Ishikawa (cell line): ENCODE measurements at regions not wholly inside any gene's neighbourhood (a gene's known extent, or its start where the extent isn't known, plus 50 kb on each side); places are given as distances from the start of the nearest gene placed in this dataset.

Experiments
- CEBPB ChIP-seq: IDR thresholded peaks from 2 replicates; pipeline ENCODE4 v1.6.1; 2012
- CREB1 ChIP-seq: IDR thresholded peaks from 2 replicates; pipeline ENCODE4 v1.6.1; 2012; ENCODE audit warnings: low read depth
- EGR1 ChIP-seq: IDR thresholded peaks from 2 replicates; pipeline ENCODE4 v1.6.1; 2012
- EP300 ChIP-seq: IDR thresholded peaks from 2 replicates; pipeline ENCODE4 v1.6.1; 2012; ENCODE audit warnings: borderline replicate concordance
- FOXM1 ChIP-seq: IDR thresholded peaks from 2 replicates; pipeline ENCODE4 v1.6.1; 2012; ENCODE audit warnings: low read depth, borderline replicate concordance
- NFIC ChIP-seq: IDR thresholded peaks from 2 replicates; pipeline ENCODE4 v1.6.1; 2012
- RAD21 ChIP-seq: IDR thresholded peaks from 2 replicates; pipeline ENCODE4 v1.6.1; 2012; ENCODE audit warnings: low read depth
- REST ChIP-seq: IDR thresholded peaks from 2 replicates; pipeline ENCODE4 v1.6.1; 2012; ENCODE audit warnings: low read depth, mild to moderate bottlenecking
- TAF1 ChIP-seq: IDR thresholded peaks from 2 replicates; pipeline ENCODE4 v1.6.1; 2012; ENCODE audit warnings: low read depth, mild to moderate bottlenecking
- TCF12 ChIP-seq: IDR thresholded peaks from 2 replicates; pipeline ENCODE4 v1.6.1; 2012; ENCODE audit warnings: low read depth
- TEAD4 ChIP-seq: IDR thresholded peaks from 2 replicates; pipeline ENCODE4 v1.6.1; 2012
- YY1 ChIP-seq: IDR thresholded peaks from 2 replicates; pipeline ENCODE4 v1.6.1; 2012; ENCODE audit warnings: low read depth
- ZBTB7A ChIP-seq: IDR thresholded peaks from 2 replicates; pipeline ENCODE4 v1.6.1; 2012; ENCODE audit warnings: low read depth
- TF ChIP-seq, protein P1 (sequence below): IDR thresholded peaks from 2 replicates; pipeline ENCODE4 v1.6.1; 2012
- TF ChIP-seq, protein P2 (sequence below): IDR thresholded peaks from 2 replicates; pipeline ENCODE4 v1.6.1; 2012

- no peak for TF ChIP-seq REST
- TF ChIP-seq EP300, result no peak
- no peak for TF ChIP-seq NFIC
- no peak for TF ChIP-seq FOXM1
- no peak for TF ChIP-seq TCF12
- TF ChIP-seq, protein P1, sequence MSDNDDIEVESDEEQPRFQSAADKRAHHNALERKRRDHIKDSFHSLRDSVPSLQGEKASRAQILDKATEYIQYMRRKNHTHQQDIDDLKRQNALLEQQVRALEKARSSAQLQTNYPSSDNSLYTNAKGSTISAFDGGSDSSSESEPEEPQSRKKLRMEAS, result no peak
- no peak for TF ChIP-seq CEBPB
- TF ChIP-seq, protein P2, sequence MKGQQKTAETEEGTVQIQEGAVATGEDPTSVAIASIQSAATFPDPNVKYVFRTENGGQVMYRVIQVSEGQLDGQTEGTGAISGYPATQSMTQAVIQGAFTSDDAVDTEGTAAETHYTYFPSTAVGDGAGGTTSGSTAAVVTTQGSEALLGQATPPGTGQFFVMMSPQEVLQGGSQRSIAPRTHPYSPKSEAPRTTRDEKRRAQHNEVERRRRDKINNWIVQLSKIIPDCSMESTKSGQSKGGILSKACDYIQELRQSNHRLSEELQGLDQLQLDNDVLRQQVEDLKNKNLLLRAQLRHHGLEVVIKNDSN, result no peak
- no peak for TF ChIP-seq EGR1
- TF ChIP-seq TEAD4, result no peak
- TF ChIP-seq TAF1, result no peak
- TF ChIP-seq CREB1, result no peak
- no peak for TF ChIP-seq YY1
- TF ChIP-seq ZBTB7A, result no peak
- no peak for TF ChIP-seq RAD21
These were observed 249.2 kb upstream of the GCFC2 start for GRCh38 chr2:75959724-75960471.

- TF ChIP-seq FOXM1, result no peak
- TF ChIP-seq RAD21, result no peak
- TF ChIP-seq TCF12, result no peak
- no peak for TF ChIP-seq CREB1
- no peak for TF ChIP-seq CEBPB
- no peak for TF ChIP-seq EGR1
- TF ChIP-seq, protein P2, result no peak
These were observed 244.0 kb upstream of the GCFC2 start for GRCh38 chr2:75954761-75955160.

- TF ChIP-seq TAF1, result no peak
- TF ChIP-seq EP300, result no peak
- no peak for TF ChIP-seq CEBPB
- no peak for TF ChIP-seq YY1
- TF ChIP-seq TEAD4, result no peak
- no peak for TF ChIP-seq FOXM1
- TF ChIP-seq TCF12, result no peak
These were observed 241.5 kb upstream of the GCFC2 start for GRCh38 chr2:75952173-75952572.

DNA sequence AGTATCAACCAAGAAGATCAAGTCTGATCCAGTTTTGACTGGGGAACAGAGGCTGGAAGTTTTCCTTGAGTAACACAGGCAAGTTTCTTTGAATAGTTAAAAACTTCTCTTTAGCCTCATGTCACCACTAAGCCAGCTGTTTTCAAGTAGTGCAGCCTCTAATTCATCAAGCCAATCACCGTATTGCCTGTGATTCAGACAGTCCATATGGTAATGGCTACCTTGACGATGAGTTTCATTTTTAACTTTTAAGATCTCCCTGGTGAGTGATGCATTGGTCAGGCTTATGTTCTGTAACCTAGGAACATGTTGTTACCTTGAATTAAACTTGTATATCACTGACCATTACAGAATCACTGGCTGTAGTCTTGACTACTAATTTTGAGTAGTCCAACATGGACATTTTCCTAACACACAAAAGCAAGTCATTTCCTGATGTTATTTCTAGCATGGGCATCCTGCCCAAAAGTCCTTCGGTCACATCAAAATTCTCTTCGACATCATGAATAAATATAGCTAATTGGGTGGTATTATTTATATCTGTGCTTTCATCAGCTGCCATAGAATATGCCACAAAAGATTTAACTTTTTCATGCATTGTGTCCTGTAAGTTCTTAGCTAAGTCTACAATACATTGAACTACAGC is 238.8 kb upstream of the GCFC2 start:
- no peak for TF ChIP-seq REST
- TF ChIP-seq CEBPB, result no peak
- TF ChIP-seq, protein P1, result no peak
- TF ChIP-seq CREB1, result no peak
- TF ChIP-seq, protein P2, result no peak
- TF ChIP-seq TCF12, result no peak
- no peak for TF ChIP-seq TEAD4
- no peak for TF ChIP-seq NFIC
- no peak for TF ChIP-seq RAD21
- no peak for TF ChIP-seq TAF1
- no peak for TF ChIP-seq ZBTB7A
- no peak for TF ChIP-seq EP300
- no peak for TF ChIP-seq YY1
- no peak for TF ChIP-seq EGR1
- no peak for TF ChIP-seq FOXM1

GRCh38 chr2:75936311-75936710 is 225.6 kb upstream of the GCFC2 start:
- TF ChIP-seq ZBTB7A, result no peak
- no peak for TF ChIP-seq EGR1
- no peak for TF ChIP-seq TAF1
- no peak for TF ChIP-seq CREB1
- no peak for TF ChIP-seq NFIC
- TF ChIP-seq, protein P2, result no peak
- TF ChIP-seq CEBPB, result no peak
- no peak for TF ChIP-seq TCF12
- TF ChIP-seq YY1, result no peak
- TF ChIP-seq, protein P1, result no peak
- no peak for TF ChIP-seq FOXM1
